GM13977 (cell line): ENCODE measurements at regions not wholly inside any gene's neighbourhood (a gene's known extent, or its start where the extent isn't known, plus 50 kb on each side); places are given as distances from the start of the nearest gene placed in this dataset.

ENCODE experiments used
- DNase-seq: peaks from one replicate; pipeline ENCODE4 v3.0.0; 2012; ENCODE audit warnings: low spot score
- in situ Hi-C: fragments of 300-500 bp; cut with MboI; formaldehyde crosslinking; loops from one replicate; pipeline ENCODE4 v1.12.0; 2022; ENCODE audit warnings: low sequenced_read_pairs, low pct_unique_long_range_greater_than_20kb, mixed read lengths, inconsistent platforms; ENCODE audit not compliant: unreplicated experiment
- TF ChIP-seq, protein P1 (sequence below): IDR thresholded peaks from 2 replicates; pipeline ENCODE4 v1.5.1; 2012; ENCODE audit warnings: mild to moderate bottlenecking, control low read depth; ENCODE audit not compliant: insufficient read depth; ENCODE audit errors: extremely low read depth, missing control alignments

DNA sequence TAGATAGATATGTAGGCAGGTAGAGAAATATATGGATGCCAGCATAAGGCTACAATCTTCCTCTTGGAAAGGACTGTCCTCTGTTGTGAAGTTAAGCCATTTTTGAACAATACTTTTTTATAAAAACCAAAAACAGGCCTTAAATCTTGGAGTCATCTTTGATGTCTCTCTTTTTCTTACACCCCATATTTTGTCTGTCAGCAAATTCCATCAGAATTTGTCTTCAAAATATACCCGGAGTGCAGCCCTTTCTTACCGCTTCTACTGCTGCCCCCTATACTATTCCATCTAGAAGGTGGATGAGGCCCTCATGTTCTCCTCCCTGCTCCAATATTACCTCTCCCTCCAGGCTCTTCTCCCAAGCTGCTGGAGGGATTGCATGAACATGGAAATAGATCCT, 326.5 kb downstream of the HAPSTR1 start:
- TF ChIP-seq, protein P1, sequence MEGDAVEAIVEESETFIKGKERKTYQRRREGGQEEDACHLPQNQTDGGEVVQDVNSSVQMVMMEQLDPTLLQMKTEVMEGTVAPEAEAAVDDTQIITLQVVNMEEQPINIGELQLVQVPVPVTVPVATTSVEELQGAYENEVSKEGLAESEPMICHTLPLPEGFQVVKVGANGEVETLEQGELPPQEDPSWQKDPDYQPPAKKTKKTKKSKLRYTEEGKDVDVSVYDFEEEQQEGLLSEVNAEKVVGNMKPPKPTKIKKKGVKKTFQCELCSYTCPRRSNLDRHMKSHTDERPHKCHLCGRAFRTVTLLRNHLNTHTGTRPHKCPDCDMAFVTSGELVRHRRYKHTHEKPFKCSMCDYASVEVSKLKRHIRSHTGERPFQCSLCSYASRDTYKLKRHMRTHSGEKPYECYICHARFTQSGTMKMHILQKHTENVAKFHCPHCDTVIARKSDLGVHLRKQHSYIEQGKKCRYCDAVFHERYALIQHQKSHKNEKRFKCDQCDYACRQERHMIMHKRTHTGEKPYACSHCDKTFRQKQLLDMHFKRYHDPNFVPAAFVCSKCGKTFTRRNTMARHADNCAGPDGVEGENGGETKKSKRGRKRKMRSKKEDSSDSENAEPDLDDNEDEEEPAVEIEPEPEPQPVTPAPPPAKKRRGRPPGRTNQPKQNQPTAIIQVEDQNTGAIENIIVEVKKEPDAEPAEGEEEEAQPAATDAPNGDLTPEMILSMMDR: no peak
- no peak for DNase-seq

DNA sequence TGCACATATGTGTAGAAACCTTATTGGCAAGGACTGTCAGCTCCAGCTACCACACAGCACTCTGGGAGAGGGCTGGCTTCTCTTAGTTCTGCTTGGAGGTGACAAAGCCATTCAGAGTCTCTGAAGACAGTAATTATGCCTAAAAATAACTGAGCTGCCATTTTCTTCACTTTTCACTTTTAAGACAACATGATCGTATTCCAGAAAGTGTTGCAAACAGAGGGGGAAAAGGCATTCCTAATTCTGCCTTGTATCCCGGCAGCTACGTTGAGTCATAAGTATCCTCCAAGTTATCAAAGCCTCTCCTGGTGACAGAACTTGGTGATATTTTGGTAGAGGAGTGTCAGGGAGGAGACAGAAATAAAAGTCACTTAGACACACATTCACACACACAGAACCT, 327.7 kb downstream of the HAPSTR1 start:
- in situ Hi-C loops: no loop called here
- DNase-seq: no peak
- TF ChIP-seq, protein P1: no peak

More for the DNA sequence above, 326.5 kb downstream of the HAPSTR1 start:
- in situ Hi-C loops: no loop called here

DNA sequence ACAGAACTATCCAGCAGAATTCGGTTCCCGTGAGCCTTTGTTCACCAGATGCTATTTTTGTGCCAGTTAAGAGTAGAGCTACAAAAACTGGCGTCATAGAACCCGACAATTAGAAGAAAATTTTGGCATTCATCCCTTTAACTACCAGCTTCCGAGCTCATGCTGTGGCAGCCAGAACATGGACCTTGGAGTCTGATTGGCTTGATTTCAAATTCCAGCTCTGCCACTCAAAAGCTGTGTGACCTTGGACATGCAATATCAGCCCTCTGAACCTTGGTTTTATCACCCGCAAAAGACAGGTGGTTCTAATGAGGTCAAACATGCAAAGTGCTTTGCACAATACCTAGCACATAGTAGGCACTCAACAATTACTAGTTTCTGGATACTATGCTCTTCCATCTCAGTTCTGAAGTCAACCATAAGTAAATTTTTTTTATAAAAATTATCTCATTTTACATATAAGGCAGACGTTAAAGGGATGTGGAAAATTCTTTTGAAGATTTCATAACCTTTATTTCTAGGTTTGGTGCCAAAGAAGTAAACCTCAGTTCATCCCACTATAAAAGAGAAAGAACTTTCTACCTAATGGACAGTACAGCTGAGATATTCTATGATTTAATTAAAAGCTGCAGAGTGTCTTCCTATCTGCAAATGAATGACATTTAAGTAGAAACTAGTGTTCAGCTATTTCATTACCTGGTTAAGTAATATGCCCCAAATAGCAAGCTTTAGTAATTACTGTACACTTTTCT, 331.5 kb downstream of the HAPSTR1 start:
- in situ Hi-C loops: no loop called here
- TF ChIP-seq, protein P1: no peak
- no peak for DNase-seq

DNA sequence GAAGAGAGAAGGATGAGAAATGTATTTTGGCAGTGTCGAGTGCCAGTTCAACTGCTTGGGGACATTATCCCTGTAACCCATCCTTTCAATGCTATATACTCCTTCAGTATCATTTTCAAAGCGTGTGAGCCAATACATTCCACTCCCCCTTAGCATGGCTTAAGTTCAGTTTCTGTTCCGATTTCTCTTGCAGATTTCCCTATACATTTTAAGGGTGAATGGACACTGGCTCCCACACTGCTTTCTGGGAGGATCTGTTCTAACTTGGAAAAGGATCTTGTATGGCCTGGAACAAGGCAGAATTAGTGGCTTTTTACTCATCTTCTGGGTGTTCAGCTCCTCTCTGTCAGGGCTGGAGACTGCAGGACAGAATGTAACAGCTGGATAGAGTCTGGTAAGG, 333.8 kb downstream of the HAPSTR1 start:
- in situ Hi-C loops: no loop called here
- TF ChIP-seq, protein P1: no peak
- DNase-seq: no peak

DNA sequence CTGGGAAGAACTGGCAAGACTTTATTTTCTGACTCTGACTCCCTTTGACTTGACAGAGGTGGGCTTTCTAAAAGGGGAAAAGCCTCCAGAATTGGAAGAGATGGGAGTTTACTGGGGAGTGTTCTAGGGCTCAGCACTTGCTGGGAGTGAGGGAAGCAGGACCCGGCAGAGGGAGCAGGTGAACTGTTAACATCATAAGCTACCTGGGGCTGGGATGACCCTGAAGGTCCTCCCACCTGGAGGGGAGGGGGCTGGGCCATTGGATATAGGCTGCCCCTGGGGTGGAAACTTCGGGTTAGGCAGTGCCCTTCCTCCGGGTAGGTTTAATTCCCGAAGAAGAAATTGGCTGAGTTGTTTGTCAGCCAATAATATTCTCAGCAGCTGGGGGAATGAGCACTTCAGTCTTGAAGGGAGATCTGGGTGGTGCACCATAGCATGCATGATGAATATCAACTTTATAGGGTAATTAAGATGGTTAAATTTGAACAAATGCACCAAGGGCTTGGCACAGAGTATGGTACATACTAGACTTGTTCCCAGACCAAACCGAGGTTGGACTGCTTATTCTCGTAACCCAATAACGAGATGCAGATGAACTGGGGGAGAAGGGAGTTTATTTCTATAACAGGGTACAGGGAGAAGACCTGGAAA, 337.0 kb downstream of the HAPSTR1 start:
- in situ Hi-C loops: no loop called here
- no peak for DNase-seq
- TF ChIP-seq, protein P1: no peak

DNA sequence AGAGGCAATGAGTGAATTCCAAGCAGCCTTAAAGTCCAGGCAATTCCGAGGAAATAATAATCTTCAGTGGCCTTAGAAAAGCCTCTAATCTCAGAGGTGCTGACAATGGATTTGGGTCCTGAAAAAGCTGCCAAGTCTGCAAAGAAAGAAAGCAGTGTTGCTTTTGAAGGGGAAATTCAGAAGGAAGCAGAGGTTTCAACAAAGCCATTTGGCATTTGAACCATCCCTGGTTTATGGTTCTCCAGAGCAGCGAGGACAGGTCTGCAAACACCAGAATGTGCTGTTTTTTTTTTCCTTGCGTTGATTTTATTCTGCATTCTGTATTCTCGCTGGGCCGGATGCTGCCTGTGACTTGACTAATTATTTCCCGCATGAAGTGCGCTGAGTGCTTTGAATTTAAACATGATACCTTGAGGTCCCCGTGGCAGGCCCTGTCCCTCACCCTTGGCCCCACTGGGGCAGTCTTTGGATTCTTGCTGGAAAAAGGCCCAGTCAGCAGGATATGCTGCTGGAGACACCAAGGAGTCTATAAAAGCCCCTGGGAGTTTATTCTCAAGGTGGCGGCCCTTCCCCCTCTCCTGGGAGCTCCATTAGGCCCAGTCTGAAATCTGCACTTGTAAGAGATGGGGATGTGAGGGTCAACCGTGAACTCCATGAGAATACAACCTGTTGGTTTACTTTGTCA, 338.3 kb downstream of the HAPSTR1 start:
- in situ Hi-C loops: no loop called here
- TF ChIP-seq, protein P1: no peak
- DNase-seq: no peak
